DND-41 (cell line): ENCODE measurements at regions not wholly inside any gene's neighbourhood (a gene's known extent, or its start where the extent isn't known, plus 50 kb on each side); places are given as distances from the start of the nearest gene placed in this dataset.

Experiments used
- ATAC-seq: fragments of 200-7000 bp; cut with Tn5 transposase; 3 replicates; pipeline ENCODE4 v1.9.1; 2021; ENCODE audit warnings: low read depth; ENCODE audit not compliant: insufficient read depth
- DNase-seq: peaks from one replicate; pipeline ENCODE4 v3.0.0-alpha.2; 2020
- H2AFZ ChIP-seq: 2 replicates; pipeline ENCODE4 v1.6.0; 2012; ENCODE audit warnings: low read depth, low read length
- H3K27ac ChIP-seq: 2 replicates; pipeline ENCODE4 v1.5.1; 2012; ENCODE audit warnings: low read length, inconsistent platforms
- H3K27me3 ChIP-seq: fragments of 200-600 bp; sonication (generic); 2 replicates; pipeline ENCODE4 v1.6.0; 2012; ENCODE audit warnings: low read length, mild to moderate bottlenecking, inconsistent platforms; ENCODE audit not compliant: insufficient read depth, poor library complexity
- H3K36me3 ChIP-seq: 2 replicates; pipeline ENCODE4 v1.5.1; 2012; ENCODE audit warnings: low read length, inconsistent platforms; ENCODE audit not compliant: insufficient read depth
- H3K4me1 ChIP-seq: 2 replicates; pipeline ENCODE4 v1.5.1; 2012; ENCODE audit warnings: mild to moderate bottlenecking, low read length; ENCODE audit not compliant: insufficient read depth
- H3K4me2 ChIP-seq: 2 replicates; pipeline ENCODE4 v1.6.0; 2012; ENCODE audit warnings: mild to moderate bottlenecking, moderate library complexity, low read length, inconsistent platforms; ENCODE audit not compliant: insufficient read depth
- H3K4me3 ChIP-seq, 2 experiments: fragments of 200-600 bp in 1 of 2; shearing (Covaris generic) in 1 of 2; 2 replicates each; pipeline ENCODE4 v1.5.1; 2012 to 2016; ENCODE audit warnings: inconsistent platforms in 2 of 2, low read length in 2 of 2, mild to moderate bottlenecking in 2 of 2, low read depth in 1 of 2, moderate library complexity in 1 of 2
- H3K79me2 ChIP-seq: 2 replicates; pipeline ENCODE4 v1.6.0; 2012; ENCODE audit warnings: low read length, inconsistent platforms; ENCODE audit not compliant: insufficient read depth
- H3K9ac ChIP-seq: 2 replicates; pipeline ENCODE4 v1.6.0; 2012; ENCODE audit warnings: low read depth, mild to moderate bottlenecking, inconsistent platforms, low read length, moderate library complexity
- H3K9me3 ChIP-seq: 2 replicates; pipeline ENCODE4 v1.5.1; 2012; ENCODE audit warnings: low read length, moderate library complexity, mild to moderate bottlenecking, inconsistent platforms; ENCODE audit not compliant: insufficient read depth, severe bottlenecking
- H4K20me1 ChIP-seq: 2 replicates; pipeline ENCODE4 v1.6.0; 2012; ENCODE audit warnings: low read length; ENCODE audit not compliant: insufficient read depth
- EZH2 ChIP-seq: IDR thresholded peaks from 3 replicates; pipeline ENCODE4 v1.6.1; 2012; ENCODE audit warnings: borderline replicate concordance, low read depth, mild to moderate bottlenecking, moderate library complexity, low read length, inconsistent platforms; ENCODE audit not compliant: severe bottlenecking
- TF ChIP-seq, protein P1 (sequence below): IDR thresholded peaks from 2 replicates; pipeline ENCODE4 v1.5.1; 2012; ENCODE audit warnings: borderline replicate concordance, low read length, moderate library complexity, mild to moderate bottlenecking; ENCODE audit not compliant: poor library complexity, severe bottlenecking; ENCODE audit errors: extremely low read depth

DNA sequence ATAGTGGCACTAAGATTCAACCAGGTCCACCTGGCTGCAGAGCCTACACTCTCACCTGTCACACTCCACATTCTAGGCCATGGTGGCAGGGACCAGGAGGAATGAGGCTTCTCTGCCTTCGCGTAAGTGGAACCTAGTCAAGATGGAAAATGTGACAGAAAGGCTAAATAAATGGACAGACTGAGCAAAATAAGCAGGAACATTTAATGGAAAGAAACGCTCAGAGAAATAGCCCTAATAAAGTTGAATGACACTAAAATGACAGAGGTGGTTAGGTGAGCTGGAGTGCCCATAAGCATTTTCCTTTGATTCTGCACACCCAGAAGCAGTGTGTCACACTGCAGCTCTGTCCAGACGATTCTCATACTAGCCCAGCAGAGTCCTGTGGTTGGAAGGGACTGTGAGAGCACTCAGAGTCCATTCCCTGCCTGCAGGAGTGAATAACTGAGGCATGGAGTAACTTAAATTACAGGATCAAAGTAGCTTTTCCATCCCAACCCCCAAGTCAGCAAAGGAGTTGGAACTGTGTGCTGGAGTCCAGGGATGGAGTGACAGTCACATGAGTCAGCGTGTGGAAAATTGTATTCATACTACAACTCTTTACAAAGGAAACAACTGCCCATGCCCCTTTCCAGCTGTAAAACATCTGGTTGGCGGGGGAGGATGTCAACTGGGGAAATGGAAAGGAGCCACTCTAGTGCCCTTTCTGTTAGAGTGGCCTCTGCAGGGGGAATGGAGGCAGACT lies 105.4 kb upstream of the LGALSL start:
- Histone ChIP-seq H3K9me3 (no peaks in the 10 kb centered on the region), H3K9ac (no peak overlapping the region), H3K4me1 (no peaks in the 10 kb centered on the region), H3K27ac (no peak overlapping the region), H2AFZ (no peak overlapping the region), H3K79me2 (no peaks in the 10 kb centered on the region), H4K20me1 (no peaks in the 10 kb centered on the region), H3K4me2 (no peak overlapping the region), H3K27me3 (peaks cover 7% of the 10 kb centered on the region), H3K4me3 (no peak overlapping the region), H3K36me3 (no peaks in the 10 kb centered on the region)
- no peak for DNase-seq
- TF ChIP-seq EZH2 = no peak
- TF ChIP-seq, protein P1, sequence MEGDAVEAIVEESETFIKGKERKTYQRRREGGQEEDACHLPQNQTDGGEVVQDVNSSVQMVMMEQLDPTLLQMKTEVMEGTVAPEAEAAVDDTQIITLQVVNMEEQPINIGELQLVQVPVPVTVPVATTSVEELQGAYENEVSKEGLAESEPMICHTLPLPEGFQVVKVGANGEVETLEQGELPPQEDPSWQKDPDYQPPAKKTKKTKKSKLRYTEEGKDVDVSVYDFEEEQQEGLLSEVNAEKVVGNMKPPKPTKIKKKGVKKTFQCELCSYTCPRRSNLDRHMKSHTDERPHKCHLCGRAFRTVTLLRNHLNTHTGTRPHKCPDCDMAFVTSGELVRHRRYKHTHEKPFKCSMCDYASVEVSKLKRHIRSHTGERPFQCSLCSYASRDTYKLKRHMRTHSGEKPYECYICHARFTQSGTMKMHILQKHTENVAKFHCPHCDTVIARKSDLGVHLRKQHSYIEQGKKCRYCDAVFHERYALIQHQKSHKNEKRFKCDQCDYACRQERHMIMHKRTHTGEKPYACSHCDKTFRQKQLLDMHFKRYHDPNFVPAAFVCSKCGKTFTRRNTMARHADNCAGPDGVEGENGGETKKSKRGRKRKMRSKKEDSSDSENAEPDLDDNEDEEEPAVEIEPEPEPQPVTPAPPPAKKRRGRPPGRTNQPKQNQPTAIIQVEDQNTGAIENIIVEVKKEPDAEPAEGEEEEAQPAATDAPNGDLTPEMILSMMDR = no peak
- ATAC-seq = no peak

DNA sequence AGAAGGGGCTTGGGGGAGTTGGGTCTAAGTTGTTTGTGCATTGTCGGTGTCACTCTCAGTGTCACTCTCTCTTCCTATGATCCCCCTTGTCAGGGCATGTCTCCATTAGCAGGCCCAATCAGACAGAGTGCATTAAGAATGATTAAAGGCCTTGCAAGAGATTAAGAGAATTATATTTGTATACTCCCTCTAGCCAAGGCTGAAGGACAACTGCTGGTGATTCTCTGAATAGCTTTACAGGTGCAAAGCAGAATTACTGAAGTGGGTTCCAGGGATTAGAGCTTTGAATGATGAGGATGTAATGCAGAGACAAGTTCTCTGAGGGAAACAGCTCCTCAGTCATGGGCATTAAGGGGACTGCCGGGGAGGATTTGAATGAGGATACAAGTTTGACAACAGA lies 104.8 kb upstream of the LGALSL start:
- no peak for DNase-seq
- H3K27ac ChIP-seq = no peak overlapping the region
- H3K4me1 ChIP-seq = no peaks in the 10 kb centered on the region
- TF ChIP-seq, protein P1 = no peak
- no peak for TF ChIP-seq EZH2
- no peaks in the 10 kb centered on the region for H4K20me1 ChIP-seq
- H3K36me3 ChIP-seq = no peaks in the 10 kb centered on the region
- no peak overlapping the region for H2AFZ ChIP-seq
- no peak overlapping the region for H3K4me2 ChIP-seq
- ATAC-seq = no peak
- H3K27me3 ChIP-seq = peaks cover 7% of the 10 kb centered on the region
- H3K79me2 ChIP-seq = no peaks in the 10 kb centered on the region
- no peak overlapping the region for H3K9ac ChIP-seq
- no peaks in the 10 kb centered on the region for H3K9me3 ChIP-seq
- H3K4me3 ChIP-seq = no peak overlapping the region

DNA sequence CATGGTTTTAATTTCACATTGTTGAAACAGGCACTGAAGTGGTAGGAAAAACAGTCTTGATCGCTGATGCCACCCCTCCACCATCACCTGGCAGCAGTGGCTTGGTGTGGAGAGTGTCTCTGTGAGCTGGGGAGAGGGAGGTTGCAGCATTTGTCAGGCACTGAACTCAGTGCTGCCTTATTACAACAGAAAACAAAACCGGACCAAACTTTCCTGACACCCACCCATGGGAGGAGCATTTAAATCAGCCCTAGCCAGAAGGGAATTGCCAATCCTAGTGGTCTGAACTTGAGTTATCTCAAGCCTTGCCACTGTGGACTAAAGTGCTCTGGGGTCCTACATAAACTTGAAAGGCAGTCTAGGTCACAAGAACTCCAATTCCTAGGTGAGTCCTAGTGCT lies 103.0 kb upstream of the LGALSL start:
- ATAC-seq = no peak

More for the DNA sequence above, 103.0 kb upstream of the LGALSL start:
- Histone ChIP-seq H3K4me1 (no peaks in the 10 kb centered on the region), H3K27ac (no peak overlapping the region), H3K79me2 (no peaks in the 10 kb centered on the region), H3K27me3 (peaks cover 24% of the 10 kb centered on the region), H3K4me3 (no peak overlapping the region), H3K9ac (no peak overlapping the region), H2AFZ (no peak overlapping the region), H3K4me2 (no peak overlapping the region), H3K36me3 (no peaks in the 10 kb centered on the region), H3K9me3 (no peaks in the 10 kb centered on the region), H4K20me1 (no peaks in the 10 kb centered on the region)
- no peak for DNase-seq
- TF ChIP-seq, protein P1 = no peak
- TF ChIP-seq EZH2 = no peak
